SIG-M5 treated with dmso at 0.1 percent for 504 hours (cell line): ENCODE measurements at regions not wholly inside any gene's neighbourhood (a gene's known extent, or its start where the extent isn't known, plus 50 kb on each side); places are given as distances from the start of the nearest gene placed in this dataset.

Experiments used
- DNase-seq: peaks from one replicate; lab custom pipeline; 2025; ENCODE audit not compliant: unreplicated experiment; lab: John Stamatoyannopoulos, UW

- DNase-seq, result no peak
Observed at GRCh38 chr1:30258876-30259275, 464.5 kb downstream of the MATN1 start.

DNA sequence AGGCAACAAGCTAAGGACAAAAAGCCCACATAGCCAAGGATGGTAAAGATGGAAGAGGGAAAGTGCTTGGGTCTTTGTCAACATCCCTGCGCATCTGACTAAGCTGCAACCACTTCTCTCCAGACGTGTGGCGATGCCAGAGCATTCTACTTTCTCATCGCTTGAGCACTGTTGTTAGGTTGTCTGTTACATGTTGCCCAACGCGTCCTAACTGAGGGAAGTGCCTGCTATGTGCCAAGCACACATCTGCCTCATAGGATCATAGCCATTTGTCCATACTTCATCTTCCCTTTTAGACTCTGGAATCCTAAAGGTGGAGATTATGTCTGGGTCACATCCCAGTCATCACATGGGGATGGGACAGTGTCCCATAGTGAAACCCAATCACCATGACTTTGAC, 464.9 kb downstream of the MATN1 start:
- DNase-seq, result no peak

GRCh38 chr1:30257742-30258380, 465.5 kb downstream of the MATN1 start:
- no peak for DNase-seq

DNA sequence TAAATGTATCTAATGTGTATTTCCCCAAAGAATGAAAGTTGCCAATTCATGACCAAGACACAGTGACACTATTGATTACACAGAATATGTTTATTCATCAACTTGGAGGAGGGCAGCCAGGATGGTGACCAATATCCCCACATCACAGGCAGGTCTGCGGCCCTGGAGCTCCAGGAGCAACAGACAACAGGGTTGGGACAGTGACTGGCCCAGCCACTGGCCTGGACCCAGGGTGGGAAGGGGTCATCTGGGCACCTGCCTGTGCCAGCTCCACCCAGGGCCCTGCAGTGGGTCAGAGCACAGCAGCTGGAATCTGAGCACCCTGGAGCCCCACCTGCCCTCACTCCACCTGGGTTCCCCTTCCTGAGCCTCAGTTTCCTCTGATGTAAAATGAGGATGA, 466.1 kb downstream of the MATN1 start:
- DNase-seq, result no peak

DNA sequence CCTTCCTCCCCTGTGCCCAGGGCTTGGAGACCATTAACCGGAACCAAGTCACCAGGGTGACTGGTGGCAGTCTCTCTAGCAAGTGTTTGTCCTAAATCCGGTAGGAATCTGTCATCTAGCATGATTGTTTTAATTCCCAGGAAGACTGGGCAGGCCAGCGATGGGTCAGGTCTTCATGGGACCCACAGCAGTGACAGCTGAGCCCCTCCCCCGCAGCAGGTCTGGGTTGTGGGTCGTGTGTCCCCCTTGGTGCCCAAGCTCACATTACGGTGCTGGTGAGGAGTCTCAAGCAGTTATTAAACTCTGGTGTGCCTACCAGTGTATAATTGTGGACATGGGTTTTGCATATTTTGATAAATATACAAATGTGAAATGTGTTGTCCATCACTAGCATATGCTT, 466.5 kb downstream of the MATN1 start:
- no peak for DNase-seq

DNA sequence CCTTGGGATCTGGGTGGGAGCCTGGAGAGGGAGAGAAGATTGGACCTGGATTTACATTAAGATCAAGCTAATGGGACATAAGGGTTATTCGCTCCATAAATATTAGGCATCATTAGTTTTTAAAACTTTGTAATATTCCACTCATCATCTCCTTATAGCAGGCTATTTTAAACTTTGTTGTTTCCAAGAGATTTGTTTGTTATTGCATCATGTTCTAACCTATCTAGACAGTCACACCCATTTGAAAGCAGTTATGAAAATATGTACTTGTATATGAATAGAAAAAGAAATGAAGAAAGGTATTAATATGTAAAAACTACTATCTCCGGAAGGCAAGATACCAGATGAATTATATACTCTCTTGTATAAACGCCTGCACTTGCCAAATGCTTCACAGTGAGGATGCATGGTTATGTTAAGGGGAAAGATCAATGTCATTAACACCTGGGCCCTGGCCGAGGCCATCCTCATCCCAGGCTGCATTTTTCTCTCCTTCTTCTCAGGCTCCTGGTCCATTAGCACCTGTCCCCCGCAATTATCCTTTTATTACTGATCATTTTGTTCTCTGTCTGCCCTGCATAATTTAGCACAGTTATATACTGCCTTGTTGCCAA, 468.2 kb downstream of the MATN1 start:
- no peak for DNase-seq

- DNase-seq, result no peak
Observed at GRCh38 chr1:30253807-30254440, 469.5 kb downstream of the MATN1 start.

- no peak for DNase-seq
Observed at GRCh38 chr1:30253361-30253760, 470.0 kb downstream of the MATN1 start.

- DNase-seq, result no peak
Observed at GRCh38 chr1:30250984-30251850, 472.2 kb downstream of the MATN1 start.

DNA sequence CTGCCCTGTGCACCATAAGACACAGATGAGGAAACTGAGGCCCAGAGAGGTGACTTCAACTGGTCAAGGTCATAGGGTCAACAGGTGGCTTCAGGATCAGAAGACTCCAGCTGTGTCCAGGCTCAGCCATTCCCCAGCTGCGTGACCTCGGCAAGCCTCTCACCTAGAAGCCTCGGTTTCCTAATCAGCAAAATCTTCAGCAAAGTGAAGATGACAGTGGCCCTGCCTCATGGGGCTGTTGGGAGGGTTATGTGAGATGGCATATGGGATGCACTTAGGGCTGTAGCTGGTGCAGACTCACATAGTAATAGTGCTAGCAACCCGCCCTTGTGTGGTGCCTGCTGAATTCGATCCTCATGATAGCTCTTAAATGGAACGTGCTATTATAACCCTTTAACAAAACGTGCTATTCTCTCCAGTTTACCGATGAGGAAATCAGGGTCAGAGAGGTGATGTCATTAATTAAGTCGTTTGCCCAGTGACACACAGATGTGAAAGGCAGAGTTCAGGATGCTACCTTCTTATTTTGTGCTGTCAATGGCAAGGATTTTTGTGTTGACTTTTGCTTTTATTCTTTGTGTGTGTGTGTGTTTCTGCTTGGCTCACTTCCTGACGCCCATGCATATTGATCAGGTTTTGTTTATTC, 472.9 kb downstream of the MATN1 start:
- DNase-seq, result no peak

- no peak for DNase-seq
Observed at GRCh38 chr1:30249446-30250337, 473.7 kb downstream of the MATN1 start.

GRCh38 chr1:30248774-30249173, 474.6 kb downstream of the MATN1 start:
- DNase-seq, result no peak

DNA sequence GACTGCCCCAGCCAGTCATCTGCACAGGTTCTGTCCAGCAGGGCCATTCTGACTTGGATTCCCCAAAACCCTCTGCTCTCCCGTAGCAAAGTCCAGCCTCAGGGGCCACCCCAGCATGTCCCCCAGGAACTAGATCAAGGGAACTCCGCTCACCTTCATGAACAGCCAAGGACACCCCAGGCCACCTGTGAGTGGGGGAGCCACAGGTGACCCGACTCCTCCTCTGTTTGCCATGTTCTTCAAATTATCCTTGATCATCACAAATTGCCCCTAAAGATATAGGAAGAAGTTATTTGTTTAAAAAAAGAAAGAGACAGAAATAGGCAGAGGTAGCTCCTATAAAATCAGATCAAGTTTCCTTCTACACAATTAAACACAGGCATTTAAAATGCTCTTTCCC, 475.0 kb downstream of the MATN1 start:
- no peak for DNase-seq

GRCh38 chr1:30244801-30245200, 478.6 kb downstream of the MATN1 start:
- no peak for DNase-seq

- no peak for DNase-seq
Observed at GRCh38 chr1:30242722-30243457, 480.5 kb downstream of the MATN1 start.

- DNase-seq, result no peak
Observed at GRCh38 chr1:30242168-30242567, 481.2 kb downstream of the MATN1 start.

GRCh38 chr1:30241681-30242080, 481.7 kb downstream of the MATN1 start:
- no peak for DNase-seq

GRCh38 chr1:30234091-30234490, 489.3 kb downstream of the MATN1 start:
- DNase-seq, result no peak

DNA sequence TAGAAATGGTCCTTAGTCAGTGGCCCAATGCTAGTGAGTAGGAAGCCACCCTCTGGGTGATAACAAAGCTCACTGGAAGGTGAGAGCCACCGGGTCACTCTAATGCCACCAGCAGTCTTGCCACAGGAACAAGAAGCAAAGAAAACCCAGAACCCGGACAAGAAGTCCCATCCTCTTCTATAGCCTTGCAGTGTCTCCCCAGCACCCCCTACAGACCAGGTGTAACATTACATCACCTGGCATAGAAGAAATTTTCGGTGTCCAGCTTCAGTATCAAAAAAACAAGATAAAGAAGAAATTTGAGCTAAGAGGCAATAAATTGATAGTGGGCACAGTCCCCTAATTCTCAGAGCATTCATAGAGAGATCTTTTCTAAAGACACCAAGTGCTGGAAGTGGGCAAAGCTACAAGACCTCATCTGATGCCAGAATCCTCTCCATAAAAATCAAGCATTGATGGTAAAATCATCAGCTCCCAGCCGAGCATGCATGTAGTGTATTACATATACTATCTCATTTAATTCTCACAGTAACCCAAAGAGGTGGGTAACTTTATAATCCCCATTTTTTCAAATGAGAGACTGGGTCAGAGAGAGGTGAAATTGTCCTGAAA, 491.0 kb downstream of the MATN1 start:
- peak; percentile 0 for DNase-seq
